NCI-H146 treated with DMSO at 0.1 percent for 48 hours (cell line): ENCODE measurements at regions not wholly inside any gene's neighbourhood (a gene's known extent, or its start where the extent isn't known, plus 50 kb on each side); places are given as distances from the start of the nearest gene placed in this dataset.

Source experiments
- DNase-seq: peaks from one replicate; lab custom pipeline; 2025; ENCODE audit not compliant: unreplicated experiment; lab: John Stamatoyannopoulos, UW

GRCh38 chr14:51472881-51473280 lies 178.8 kb upstream of the FRMD6 start:
- no peak for DNase-seq

GRCh38 chr14:51473351-51473750 lies 178.4 kb upstream of the FRMD6 start:
- no peak for DNase-seq

- DNase-seq = no peak
These were observed 177.7 kb upstream of the FRMD6 start for GRCh38 chr14:51473808-51474565.

- DNase-seq = no peak
These were observed 176.9 kb upstream of the FRMD6 start for GRCh38 chr14:51474854-51475253.

- no peak for DNase-seq
These were observed 173.5 kb upstream of the FRMD6 start for GRCh38 chr14:51478175-51478621.

DNA sequence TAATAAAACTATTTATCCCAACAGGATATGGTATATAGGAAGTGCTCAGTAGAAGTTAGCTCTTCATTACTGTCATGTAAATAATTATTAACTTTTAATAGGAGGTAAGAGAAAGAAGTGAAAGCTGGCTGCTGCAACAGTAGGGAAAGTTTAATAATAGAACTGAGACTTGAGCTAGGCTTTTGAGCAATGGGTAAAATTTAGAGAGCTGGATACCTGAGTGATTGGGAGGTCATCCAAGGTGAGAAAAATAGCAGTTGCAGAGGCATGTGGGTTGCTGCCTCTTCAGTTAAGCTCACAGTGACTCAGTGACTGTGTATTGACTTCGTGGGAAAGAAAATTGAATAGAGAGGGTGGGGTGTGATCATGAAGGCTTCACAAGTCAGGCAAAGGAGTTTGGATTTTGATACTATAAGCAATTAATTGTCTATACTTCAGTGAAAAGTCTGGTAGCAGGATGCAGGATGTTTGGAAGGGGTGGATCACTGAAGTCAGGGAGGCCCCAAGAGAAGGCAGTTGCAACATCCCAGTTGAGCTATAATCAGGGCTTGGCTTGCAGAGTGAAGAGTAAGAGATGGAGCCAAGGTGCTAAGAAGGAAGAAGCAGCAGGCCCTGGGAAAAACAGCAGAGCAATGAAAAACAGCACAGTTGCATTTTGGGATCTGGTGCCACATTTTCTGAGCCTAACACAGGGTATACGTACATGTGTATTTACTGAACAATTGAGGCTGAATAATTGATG lies 172.0 kb upstream of the FRMD6 start:
- no peak for DNase-seq

DNA sequence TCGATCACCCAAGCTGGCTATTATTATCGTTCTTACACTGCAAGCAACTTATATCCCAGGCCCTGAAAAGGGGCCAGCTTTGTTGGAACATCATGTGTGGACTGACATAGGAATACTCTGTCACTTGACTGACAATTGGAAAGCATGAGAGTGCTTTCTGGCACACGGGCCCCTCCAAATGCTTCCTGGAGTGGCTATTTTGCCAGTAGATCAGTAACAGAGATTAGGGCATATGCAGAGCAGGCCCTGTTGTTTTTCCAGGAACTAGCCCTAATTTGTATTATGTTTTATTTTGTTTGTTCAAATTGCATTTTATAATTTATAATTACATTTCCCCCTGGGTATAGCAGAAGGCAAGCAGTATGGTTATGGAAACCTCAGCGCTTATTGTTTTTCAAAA lies 170.1 kb upstream of the FRMD6 start:
- no peak for DNase-seq

DNA sequence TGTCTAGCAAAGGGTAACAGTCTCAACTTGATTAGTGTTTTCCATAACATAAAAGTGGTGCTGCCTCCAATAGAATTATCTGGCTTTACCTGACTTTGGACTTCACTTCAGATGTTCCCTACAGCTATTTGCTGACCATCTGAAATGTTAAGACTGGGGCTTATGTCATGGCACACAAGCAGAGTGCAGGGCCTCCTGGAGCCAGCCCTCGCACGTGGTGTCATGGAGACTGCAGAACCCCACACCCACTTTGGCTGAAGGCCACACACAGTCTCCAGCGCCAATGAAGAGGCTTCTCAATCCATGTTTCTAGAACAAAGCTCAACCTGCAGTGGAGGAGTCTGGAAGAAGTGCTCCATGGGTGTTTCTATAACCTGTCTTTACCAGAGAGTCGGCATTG lies 169.6 kb upstream of the FRMD6 start:
- DNase-seq = no peak

- DNase-seq = no peak
These were observed 167.2 kb upstream of the FRMD6 start for GRCh38 chr14:51484485-51484884.

- DNase-seq = no peak
These were observed 166.0 kb upstream of the FRMD6 start for GRCh38 chr14:51485733-51486132.

DNA sequence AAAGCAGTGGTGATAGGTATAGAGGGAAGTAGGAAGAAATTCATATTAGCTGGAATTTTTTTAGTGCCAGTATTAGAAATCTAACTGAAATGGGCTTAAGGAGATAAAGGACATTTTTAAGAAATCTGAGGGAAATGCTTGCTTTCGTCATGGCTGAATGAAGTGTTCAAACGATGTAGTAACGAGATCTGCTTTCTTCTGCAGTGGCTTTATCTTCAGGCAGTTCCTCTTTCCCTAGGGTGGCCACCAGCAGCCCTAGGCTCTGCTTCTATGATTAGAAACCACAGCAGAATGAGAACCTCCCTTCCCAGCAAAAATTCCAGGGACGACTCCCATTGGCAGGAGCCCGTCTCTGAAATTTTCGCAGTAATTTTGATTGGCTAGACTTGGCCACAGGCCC lies 163.9 kb upstream of the FRMD6 start:
- DNase-seq = no peak

GRCh38 chr14:51488569-51489220 lies 163.0 kb upstream of the FRMD6 start:
- no peak for DNase-seq

DNA sequence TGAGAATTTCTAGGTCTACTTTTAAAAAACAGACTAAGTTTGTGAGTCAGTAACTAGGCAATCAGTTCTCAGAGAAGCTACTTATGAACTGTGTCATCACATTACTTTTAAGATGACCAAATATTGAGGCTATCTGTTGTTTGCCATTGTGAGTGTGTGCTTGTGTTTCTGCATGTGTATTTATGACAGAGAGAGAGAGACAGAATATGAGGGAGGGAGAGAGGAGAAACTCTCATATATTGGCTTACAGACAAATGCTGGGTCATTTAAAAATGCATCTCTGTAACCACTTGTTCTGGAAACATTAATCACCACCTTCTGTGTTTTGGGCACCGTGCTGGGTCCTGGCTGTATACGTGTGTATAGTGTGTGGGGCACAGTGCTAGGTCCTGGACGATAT lies 161.5 kb upstream of the FRMD6 start:
- DNase-seq = no peak

GRCh38 chr14:51491036-51491545 lies 160.6 kb upstream of the FRMD6 start:
- no peak for DNase-seq

GRCh38 chr14:51491776-51492175 lies 159.9 kb upstream of the FRMD6 start:
- DNase-seq = no peak

DNA sequence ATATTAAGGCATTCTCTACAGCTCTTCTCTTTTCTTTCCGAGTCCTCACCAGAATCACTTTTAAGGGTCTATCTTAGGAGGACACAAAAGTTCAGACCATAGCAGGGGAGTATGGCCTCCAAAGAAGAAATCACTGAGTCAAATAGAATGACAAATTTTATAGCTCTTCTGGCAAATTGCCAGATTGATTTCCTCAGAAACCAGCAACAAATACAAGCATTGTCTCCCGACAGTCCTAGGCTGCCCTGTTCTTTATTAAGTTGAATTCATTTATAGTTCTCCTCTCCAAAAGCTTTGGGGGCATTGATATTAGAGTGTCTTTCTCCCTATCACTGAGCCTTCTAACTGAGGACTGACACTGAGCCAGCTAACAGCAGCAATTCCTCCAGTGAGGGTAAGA lies 156.4 kb upstream of the FRMD6 start:
- DNase-seq = no peak

GRCh38 chr14:51498411-51499227 lies 153.1 kb upstream of the FRMD6 start:
- no peak for DNase-seq

GRCh38 chr14:51500776-51501175 lies 150.9 kb upstream of the FRMD6 start:
- DNase-seq = no peak

- DNase-seq = no peak
These were observed 150.0 kb upstream of the FRMD6 start for GRCh38 chr14:51501746-51502145.

GRCh38 chr14:51504669-51505068 lies 147.0 kb upstream of the FRMD6 start:
- no peak for DNase-seq

- DNase-seq = no peak
These were observed 144.2 kb upstream of the FRMD6 start for GRCh38 chr14:51507511-51507905.
